AG10803 (cell line): ENCODE measurements at regions not wholly inside any gene's neighbourhood (a gene's known extent, or its start where the extent isn't known, plus 50 kb on each side); places are given as distances from the start of the nearest gene placed in this dataset.
"Not testable (repeated sequence)": the region's sequence is repeated elsewhere in the genome, so short reads cannot be mapped to it uniquely, and the experiment has no call there.

ENCODE experiments used
- DNase-seq: peaks from one replicate; pipeline ENCODE4 v3.0.0; 2010; ENCODE audit warnings: low read depth
- H3K4me3 ChIP-seq: 2 replicates; pipeline ENCODE4 v1.5.1; 2011; ENCODE audit warnings: mild to moderate bottlenecking, low read length, control low read depth
- TF ChIP-seq, protein P1 (sequence below): conservative IDR thresholded peaks from 2 replicates; pipeline ENCODE4 v1.5.1; 2011; ENCODE audit warnings: mild to moderate bottlenecking, low read length, control low read depth, inconsistent platforms

GRCh38 chr2:175806125-175806490 lies 196.0 kb downstream of the LNPK start:
- no peak for DNase-seq
- TF ChIP-seq, protein P1, sequence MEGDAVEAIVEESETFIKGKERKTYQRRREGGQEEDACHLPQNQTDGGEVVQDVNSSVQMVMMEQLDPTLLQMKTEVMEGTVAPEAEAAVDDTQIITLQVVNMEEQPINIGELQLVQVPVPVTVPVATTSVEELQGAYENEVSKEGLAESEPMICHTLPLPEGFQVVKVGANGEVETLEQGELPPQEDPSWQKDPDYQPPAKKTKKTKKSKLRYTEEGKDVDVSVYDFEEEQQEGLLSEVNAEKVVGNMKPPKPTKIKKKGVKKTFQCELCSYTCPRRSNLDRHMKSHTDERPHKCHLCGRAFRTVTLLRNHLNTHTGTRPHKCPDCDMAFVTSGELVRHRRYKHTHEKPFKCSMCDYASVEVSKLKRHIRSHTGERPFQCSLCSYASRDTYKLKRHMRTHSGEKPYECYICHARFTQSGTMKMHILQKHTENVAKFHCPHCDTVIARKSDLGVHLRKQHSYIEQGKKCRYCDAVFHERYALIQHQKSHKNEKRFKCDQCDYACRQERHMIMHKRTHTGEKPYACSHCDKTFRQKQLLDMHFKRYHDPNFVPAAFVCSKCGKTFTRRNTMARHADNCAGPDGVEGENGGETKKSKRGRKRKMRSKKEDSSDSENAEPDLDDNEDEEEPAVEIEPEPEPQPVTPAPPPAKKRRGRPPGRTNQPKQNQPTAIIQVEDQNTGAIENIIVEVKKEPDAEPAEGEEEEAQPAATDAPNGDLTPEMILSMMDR = no peak
- no peak overlapping the region for H3K4me3 ChIP-seq

- DNase-seq = no peak
- TF ChIP-seq, protein P1 = no peak
- no peak overlapping the region for H3K4me3 ChIP-seq
Observed at GRCh38 chr2:175805442-175806124, 196.5 kb downstream of the LNPK start.

- H3K4me3 ChIP-seq = no peak overlapping the region
- TF ChIP-seq, protein P1 = no peak
- DNase-seq = no peak
Observed at GRCh38 chr2:175804122-175804521, 197.9 kb downstream of the LNPK start.

- not testable (repeated sequence) for H3K4me3 ChIP-seq, DNase-seq
Observed at GRCh38 chr2:175796422-175796821, 205.6 kb downstream of the LNPK start.

GRCh38 chr2:175793648-175794047 lies 208.4 kb downstream of the LNPK start:
- DNase-seq = no peak
- H3K4me3 ChIP-seq = no peak overlapping the region
- TF ChIP-seq, protein P1 = no peak

DNA sequence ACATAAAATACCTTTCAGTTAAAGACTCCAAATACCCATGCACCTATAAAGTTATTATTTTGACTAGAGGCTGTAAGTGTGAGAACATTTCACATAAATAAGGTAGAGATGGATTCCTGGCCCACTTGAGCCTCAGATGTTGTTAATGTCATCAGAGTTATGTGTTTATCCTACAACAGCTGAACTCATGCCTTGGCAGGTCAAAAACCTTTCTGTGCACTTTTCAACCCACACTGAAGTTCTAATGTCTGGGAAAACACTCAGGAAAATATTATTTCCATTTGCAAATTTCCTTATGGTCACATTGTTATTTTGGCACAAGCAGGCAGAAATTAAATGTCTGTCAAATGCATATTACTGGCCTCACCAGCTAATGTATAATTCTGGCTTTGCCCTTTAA lies 209.2 kb downstream of the LNPK start:
- H3K4me3 ChIP-seq = no peak overlapping the region
- no peak for DNase-seq
- TF ChIP-seq, protein P1 = no peak

GRCh38 chr2:175792199-175792598 lies 209.9 kb downstream of the LNPK start:
- TF ChIP-seq, protein P1 = no peak
- no peak for DNase-seq
- no peak overlapping the region for H3K4me3 ChIP-seq
